HCT116 (cell line): ENCODE measurements at regions not wholly inside any gene's neighbourhood (a gene's known extent, or its start where the extent isn't known, plus 50 kb on each side); places are given as distances from the start of the nearest gene placed in this dataset.
A peak's percentile ranks its signal among the peaks of the same experiment; 100 is the strongest.

Experiments
- ATAC-seq: fragments of 200-7000 bp; cut with Tn5 transposase; 2 replicates; pipeline ENCODE4 v1.9.1; 2020; ENCODE audit warnings: mild to moderate bottlenecking, moderate library complexity
- BruUV-seq: library from RNA; stranded (reverse); fragments of 400-500 nt; replicated peaks from 2 replicates; lab custom pipeline; 2021; lab: Mats Ljungman, UMichigan
- CTCF ChIA-PET: fragments of 300-600 bp; sonication (Branson Sonifier 250); formaldehyde crosslinking; loops from one replicate; lab custom pipeline; 2021; ENCODE audit warnings: antibody characterized with exemption; lab: Charles Lee
- POLR2A ChIA-PET: fragments of 300-600, 350-600 bp; sonication (Branson Sonifier 250); formaldehyde crosslinking; loops from one replicate; lab custom pipeline; 2021; ENCODE audit warnings: antibody characterized with exemption; lab: Charles Lee
- RAD21 ChIA-PET, 2 experiments: fragments of 300-600 bp; sonication (Branson Sonifier 250); formaldehyde crosslinking; loops; one replicate each; lab custom pipeline; 2023; ENCODE audit warnings: low total read pairs in 2 of 2; ENCODE audit not compliant: uncharacterized antibody in 2 of 2, unreplicated experiment in 2 of 2, low non-redundant PET in 1 of 2; lab: Charles Lee
- DNase-seq: peaks from one replicate; pipeline ENCODE4 v3.0.0-alpha.2; 2010; ENCODE audit warnings: low read depth, low spot score
- H2AFZ ChIP-seq: fragments of 200-600 bp; shearing (Covaris generic), sonication (generic); 2 replicates; pipeline ENCODE4 v1.6.1; 2017; ENCODE audit warnings: low read depth, mixed run types, mixed read lengths, antibody characterized with exemption, low read length; ENCODE audit not compliant: poor library complexity, severe bottlenecking
- H3K27ac ChIP-seq: 2 replicates; pipeline ENCODE4 v1.5.1; 2012; ENCODE audit warnings: low read depth, low read length
- H3K27me3 ChIP-seq: fragments of 200-600 bp; sonication (generic); 2 replicates; pipeline ENCODE4 v1.6.1; 2016; ENCODE audit warnings: mixed run types, low read length, mixed read lengths; ENCODE audit not compliant: insufficient read depth
- H3K36me3 ChIP-seq, 2 experiments: fragments of 200-500 bp in 1 of 2; fragments of 200-600 bp in 1 of 2; sonication (Bioruptor generic) in 1 of 2; sonication (generic) in 1 of 2; 2 replicates each; pipeline versions ENCODE4 v1.5.1 to v1.6.1; 2014 to 2016; ENCODE audit warnings: low read length in 2 of 2, inconsistent platforms in 1 of 2, mixed read lengths in 1 of 2, mixed run types in 1 of 2; ENCODE audit not compliant: insufficient read depth in 2 of 2, control insufficient read depth in 1 of 2
- H3K4me1 ChIP-seq, 2 experiments: fragments of 200-600 bp in 1 of 2; sonication (generic) in 1 of 2; 2 replicates each; pipeline versions ENCODE4 v1.5.1 to v1.6.1; 2012 to 2017; ENCODE audit warnings: low read length in 2 of 2, inconsistent platforms in 1 of 2, mild to moderate bottlenecking in 1 of 2, mixed read lengths in 1 of 2, mixed run types in 1 of 2, moderate library complexity in 1 of 2; ENCODE audit not compliant: insufficient read depth in 2 of 2, control insufficient read depth in 1 of 2
- H3K4me2 ChIP-seq: fragments of 200-600 bp; sonication (generic); 2 replicates; pipeline ENCODE4 v1.6.1; 2017; ENCODE audit warnings: mixed run types, low read length, mixed read lengths
- H3K4me3 ChIP-seq, 2 experiments: fragments of 200-600 bp in 1 of 2; sonication (generic) in 1 of 2; replicated peaks in 1 of 2; 2 replicates each; pipeline ENCODE4 v1.5.1; 2011 to 2016; ENCODE audit warnings: low read length in 2 of 2, control low read depth in 1 of 2, low read depth in 1 of 2, mild to moderate bottlenecking in 1 of 2, mixed read lengths in 1 of 2, mixed run types in 1 of 2
- H3K79me2 ChIP-seq: fragments of 200-600 bp; sonication (generic); 2 replicates; pipeline ENCODE4 v1.6.1; 2017; ENCODE audit warnings: mild to moderate bottlenecking, mixed run types, low read length, moderate library complexity, mixed read lengths; ENCODE audit not compliant: insufficient read depth
- H3K9ac ChIP-seq: fragments of 200-600 bp; sonication (generic); 2 replicates; pipeline ENCODE4 v1.6.1; 2016; ENCODE audit warnings: low read length, mixed read lengths
- H3K9me2 ChIP-seq: fragments of 200-600 bp; sonication (generic), shearing (Covaris generic); 2 replicates; pipeline ENCODE4 v1.6.1; 2017; ENCODE audit warnings: mixed run types, mild to moderate bottlenecking, moderate library complexity; ENCODE audit not compliant: insufficient read depth
- H3K9me3 ChIP-seq, 2 experiments: fragments of 200-500 bp in 1 of 2; fragments of 200-600 bp in 1 of 2; sonication (Bioruptor generic) in 1 of 2; sonication (generic) in 1 of 2; 2 replicates each; pipeline ENCODE4 v1.6.1; 2014 to 2017; ENCODE audit warnings: low read length in 2 of 2, mixed read lengths in 2 of 2, inconsistent platforms in 1 of 2, low read depth in 1 of 2, mild to moderate bottlenecking in 1 of 2, mixed run types in 1 of 2, moderate library complexity in 1 of 2; ENCODE audit not compliant: control insufficient read depth in 1 of 2, insufficient read depth in 1 of 2
- H4K20me1 ChIP-seq: fragments of 200-600 bp; sonication (generic), shearing (Covaris generic); 2 replicates; pipeline ENCODE4 v1.6.1; 2017; ENCODE audit warnings: mixed run types, mild to moderate bottlenecking, moderate library complexity; ENCODE audit not compliant: insufficient read depth
- CTCF ChIP-seq, 3 experiments: fragments of 200-600 bp in 1 of 3; sonication (generic) in 1 of 3; IDR thresholded peaks in 2 of 3; conservative IDR thresholded peaks in 1 of 3; 2 replicates each; pipeline ENCODE4 v1.5.1; 2012 to 2017; ENCODE audit warnings: low read depth in 2 of 3, low read length in 2 of 3, antibody characterized with exemption in 1 of 3, borderline replicate concordance in 1 of 3, control low read depth in 1 of 3, mild to moderate bottlenecking in 1 of 3, mixed read lengths in 1 of 3, mixed run types in 1 of 3, moderate library complexity in 1 of 3; ENCODE audit not compliant: insufficient read depth in 1 of 3
- RAD21 ChIP-seq: IDR thresholded peaks from 2 replicates; pipeline ENCODE4 v1.6.1; 2012; ENCODE audit warnings: low read depth, mild to moderate bottlenecking
- SRF ChIP-seq: IDR thresholded peaks from 2 replicates; pipeline ENCODE4 v1.6.1; 2012; ENCODE audit warnings: low read depth
- intact Hi-C: fragments of 100-400 bp; cut with micrococcal nuclease; formaldehyde crosslinking; loops from 2 replicates; pipeline ENCODE4 v1.10.0; 2022

GRCh38 chr11:93248602-93249001 lies 50.8 kb upstream of the SLC36A4 start:
- ATAC-seq: peak; percentile 61

More at GRCh38 chr11:93248602-93249001, 50.8 kb upstream of the SLC36A4 start:
- Histone ChIP-seq H2AFZ (no peak overlapping the region), H3K79me2 (no peaks in the 10 kb centered on the region), H3K4me3 (no peak overlapping the region), H3K27ac (no peak overlapping the region), H3K27me3 (no peaks in the 10 kb centered on the region), H3K9ac (no peak overlapping the region), H4K20me1 (no peaks in the 10 kb centered on the region), H3K36me3 (no peaks in the 10 kb centered on the region), H3K9me2 (no peaks in the 10 kb centered on the region), H3K4me2 (no peak overlapping the region), H3K4me1 (no peaks in the 10 kb centered on the region), H3K9me3 (no peaks in the 10 kb centered on the region)
- peak; percentile 30; the same call in 1 of the 2 replicates for TF ChIP-seq RAD21
- peak; percentile 13 to 52 (median 46); a peak in 5 of 6 replicates for TF ChIP-seq CTCF (IDR thresholded peaks at IDR 0.05 in 2 of 3, conservative IDR thresholded peaks at IDR 0.05 in 1 of 3; ENCODE audit: borderline replicate concordance in 1 of 3, insufficient read depth in 1 of 3, low read depth in 2 of 3, low read length in 2 of 3)
- no peak for TF ChIP-seq SRF
- BruUV-seq: no TSS peak
- CTCF ChIA-PET: interaction anchor here (0.8 to 2.1 kb wide), 5 partner anchors 10 to 23 kb away, joined by 3 to 7 read pairs (median 4); no protein-coding TSS in a partner anchor
- peak; percentile 8 for DNase-seq
- RAD21 ChIA-PET: interaction anchor here in 1 of 2 experiments (0.6 kb wide), 1 partner anchor 362 kb away, joined by 3 read pairs; no protein-coding TSS in a partner anchor
- POLR2A ChIA-PET: no interaction called here
- intact Hi-C loops: no loop called here
